OCI-LY7 (cell line): ENCODE measurements at regions not wholly inside any gene's neighbourhood (a gene's known extent, or its start where the extent isn't known, plus 50 kb on each side); places are given as distances from the start of the nearest gene placed in this dataset.

Source experiments
- BruUV-seq: library from RNA; stranded (reverse); fragments of 400-500 nt; replicated peaks from 2 replicates; lab custom pipeline; 2021; lab: Mats Ljungman, UMichigan
- CTCF ChIA-PET: fragments of 300-600 bp; sonication (Branson Sonifier 250); formaldehyde crosslinking; loops from one replicate; lab custom pipeline; 2022; ENCODE audit warnings: antibody characterized with exemption; ENCODE audit not compliant: unreplicated experiment; lab: Charles Lee
- POLR2A ChIA-PET: fragments of 300-600 bp; sonication (Branson Sonifier 250); formaldehyde crosslinking; loops from one replicate; lab custom pipeline; 2022; ENCODE audit warnings: antibody characterized with exemption; lab: Charles Lee
- DNase-seq: peaks from one replicate; pipeline ENCODE4 v3.0.0-alpha.2; 2015; ENCODE audit warnings: low spot score
- H2AFZ ChIP-seq: fragments of 200-600 bp; sonication (generic), shearing (Covaris generic); 2 replicates; pipeline ENCODE4 v1.6.1; 2014; ENCODE audit warnings: mild to moderate bottlenecking, antibody characterized with exemption, low read length, moderate library complexity
- H3K27ac ChIP-seq: fragments of 200-600 bp; sonication (generic); 2 replicates; pipeline ENCODE4 v1.5.1; 2014; ENCODE audit warnings: mixed run types, low read depth, mild to moderate bottlenecking, moderate library complexity, low read length, inconsistent platforms; ENCODE audit not compliant: poor library complexity, severe bottlenecking
- H3K36me3 ChIP-seq: fragments of 200-600 bp; sonication (generic); 2 replicates; pipeline ENCODE4 v1.6.1; 2014; ENCODE audit warnings: mild to moderate bottlenecking, antibody characterized with exemption, low read length, moderate library complexity, mixed read lengths; ENCODE audit not compliant: insufficient read depth
- H3K4me1 ChIP-seq: fragments of 200-600 bp; sonication (generic); 2 replicates; pipeline ENCODE4 v1.5.1; 2014; ENCODE audit warnings: mild to moderate bottlenecking, low read length; ENCODE audit not compliant: insufficient read depth, poor library complexity, severe bottlenecking
- H3K4me2 ChIP-seq: fragments of 200-600 bp; sonication (generic); 2 replicates; pipeline ENCODE4 v1.6.1; 2014; ENCODE audit warnings: mild to moderate bottlenecking, low read length
- H3K4me3 ChIP-seq: fragments of 200-600 bp; sonication (generic); 2 replicates; pipeline ENCODE4 v1.5.1; 2014; ENCODE audit warnings: mild to moderate bottlenecking, low read depth, low read length; ENCODE audit not compliant: poor library complexity, severe bottlenecking
- H3K79me2 ChIP-seq: fragments of 200-600 bp; sonication (generic); 2 replicates; pipeline ENCODE4 v1.6.1; 2016; ENCODE audit warnings: low read depth, mild to moderate bottlenecking, low read length, moderate library complexity, mixed read lengths; ENCODE audit not compliant: insufficient read depth
- H3K9me2 ChIP-seq: fragments of 200-600 bp; sonication (generic); 2 replicates; pipeline ENCODE4 v1.6.1; 2016; ENCODE audit warnings: mild to moderate bottlenecking, low read length, mixed read lengths; ENCODE audit not compliant: insufficient read depth
- H3K9me3 ChIP-seq: fragments of 200-600 bp; sonication (generic); 2 replicates; pipeline ENCODE4 v1.6.1; 2014; ENCODE audit warnings: mild to moderate bottlenecking, mixed run types, low read length, mixed read lengths
- H4K20me1 ChIP-seq: fragments of 200-600 bp; sonication (generic); 2 replicates; pipeline ENCODE4 v1.6.1; 2014; ENCODE audit warnings: mild to moderate bottlenecking, antibody characterized with exemption, low read length, moderate library complexity, mixed read lengths; ENCODE audit not compliant: insufficient read depth
- EZH2phosphoT487 ChIP-seq: fragments of 200-600 bp; sonication (generic); IDR thresholded peaks from 2 replicates; pipeline ENCODE4 v1.6.1; 2018; ENCODE audit warnings: low read depth, borderline replicate concordance, mild to moderate bottlenecking, mixed run types, antibody characterized with exemption, low read length, moderate library complexity, mixed read lengths
- intact Hi-C: fragments of 100-400 bp; cut with micrococcal nuclease; formaldehyde crosslinking; loops from one replicate; pipeline ENCODE4 v1.10.0; 2022; ENCODE audit not compliant: unreplicated experiment
- TF ChIP-seq, protein P1 (sequence below): fragments of 200-600 bp; sonication (generic); conservative IDR thresholded peaks from 2 replicates; pipeline ENCODE4 v1.5.1; 2014; ENCODE audit warnings: mild to moderate bottlenecking, antibody characterized with exemption, low read length, moderate library complexity, mixed read lengths

DNA sequence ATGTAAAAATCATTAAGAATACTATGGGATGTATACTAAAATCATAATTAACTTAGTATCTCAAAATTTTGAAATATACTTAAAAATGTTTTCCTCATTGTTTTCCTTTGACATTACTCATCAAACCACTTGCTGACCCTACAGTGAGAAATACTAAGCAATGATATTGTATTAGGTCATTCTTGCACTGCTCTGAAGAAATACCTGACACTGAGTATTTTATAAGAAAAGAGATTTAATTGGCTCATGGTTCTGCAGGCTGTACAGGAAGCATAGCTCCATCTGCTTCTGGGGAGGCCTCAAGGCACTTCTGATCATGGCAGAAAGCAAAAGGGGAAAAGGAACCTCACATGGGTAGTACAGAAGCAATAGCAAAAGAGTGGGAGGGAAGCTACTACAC, 950.9 kb upstream of the CHORDC1 start:
- no peaks in the 10 kb centered on the region for H3K4me1 ChIP-seq
- H2AFZ ChIP-seq, result no peak overlapping the region
- H3K27ac ChIP-seq, result no peak overlapping the region
- POLR2A ChIA-PET, result no interaction called here
- no peak overlapping the region for H3K4me2 ChIP-seq
- H3K79me2 ChIP-seq, result no peaks in the 10 kb centered on the region
- DNase-seq, result no peak
- H3K9me3 ChIP-seq, result no peaks in the 10 kb centered on the region
- intact Hi-C loops, result no loop called here
- no peaks in the 10 kb centered on the region for H3K9me2 ChIP-seq
- no peaks in the 10 kb centered on the region for H3K36me3 ChIP-seq
- H4K20me1 ChIP-seq, result no peaks in the 10 kb centered on the region
- TF ChIP-seq, protein P1, sequence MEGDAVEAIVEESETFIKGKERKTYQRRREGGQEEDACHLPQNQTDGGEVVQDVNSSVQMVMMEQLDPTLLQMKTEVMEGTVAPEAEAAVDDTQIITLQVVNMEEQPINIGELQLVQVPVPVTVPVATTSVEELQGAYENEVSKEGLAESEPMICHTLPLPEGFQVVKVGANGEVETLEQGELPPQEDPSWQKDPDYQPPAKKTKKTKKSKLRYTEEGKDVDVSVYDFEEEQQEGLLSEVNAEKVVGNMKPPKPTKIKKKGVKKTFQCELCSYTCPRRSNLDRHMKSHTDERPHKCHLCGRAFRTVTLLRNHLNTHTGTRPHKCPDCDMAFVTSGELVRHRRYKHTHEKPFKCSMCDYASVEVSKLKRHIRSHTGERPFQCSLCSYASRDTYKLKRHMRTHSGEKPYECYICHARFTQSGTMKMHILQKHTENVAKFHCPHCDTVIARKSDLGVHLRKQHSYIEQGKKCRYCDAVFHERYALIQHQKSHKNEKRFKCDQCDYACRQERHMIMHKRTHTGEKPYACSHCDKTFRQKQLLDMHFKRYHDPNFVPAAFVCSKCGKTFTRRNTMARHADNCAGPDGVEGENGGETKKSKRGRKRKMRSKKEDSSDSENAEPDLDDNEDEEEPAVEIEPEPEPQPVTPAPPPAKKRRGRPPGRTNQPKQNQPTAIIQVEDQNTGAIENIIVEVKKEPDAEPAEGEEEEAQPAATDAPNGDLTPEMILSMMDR, result no peak
- no peak for TF ChIP-seq EZH2phosphoT487
- CTCF ChIA-PET, result no interaction called here
- BruUV-seq, result no TSS peak
- H3K4me3 ChIP-seq, result no peak overlapping the region

DNA sequence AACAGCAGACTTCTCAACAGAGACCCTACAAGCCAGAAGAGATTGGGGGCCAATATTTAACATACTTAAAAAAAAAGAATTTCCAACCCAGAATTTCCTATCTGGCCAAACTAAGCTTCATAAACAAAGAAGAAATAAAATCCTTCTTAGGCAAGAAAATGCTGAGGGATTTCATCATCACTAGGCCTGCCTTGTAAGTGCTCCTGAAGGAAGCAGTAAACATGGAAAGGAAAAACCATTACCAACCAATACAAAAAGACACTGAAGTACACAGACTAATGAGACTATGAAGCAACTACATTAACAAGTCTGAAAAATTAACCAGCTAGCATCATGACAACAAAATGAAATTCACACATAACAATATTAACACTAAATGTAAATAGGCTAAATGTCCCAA, 947.9 kb upstream of the CHORDC1 start:
- intact Hi-C loops, result no loop called here
- Histone ChIP-seq H2AFZ (no peak overlapping the region), H4K20me1 (no peaks in the 10 kb centered on the region), H3K4me3 (no peak overlapping the region), H3K4me2 (no peak overlapping the region), H3K4me1 (no peaks in the 10 kb centered on the region), H3K36me3 (no peaks in the 10 kb centered on the region), H3K27ac (no peak overlapping the region), H3K9me3 (no peaks in the 10 kb centered on the region), H3K9me2 (no peaks in the 10 kb centered on the region), H3K79me2 (no peaks in the 10 kb centered on the region)
- ChIA-PET POLR2A (no interaction called here), CTCF (no interaction called here)
- DNase-seq, result no peak
- no TSS peak for BruUV-seq
- no peak for TF ChIP-seq EZH2phosphoT487
- TF ChIP-seq, protein P1, result no peak

DNA sequence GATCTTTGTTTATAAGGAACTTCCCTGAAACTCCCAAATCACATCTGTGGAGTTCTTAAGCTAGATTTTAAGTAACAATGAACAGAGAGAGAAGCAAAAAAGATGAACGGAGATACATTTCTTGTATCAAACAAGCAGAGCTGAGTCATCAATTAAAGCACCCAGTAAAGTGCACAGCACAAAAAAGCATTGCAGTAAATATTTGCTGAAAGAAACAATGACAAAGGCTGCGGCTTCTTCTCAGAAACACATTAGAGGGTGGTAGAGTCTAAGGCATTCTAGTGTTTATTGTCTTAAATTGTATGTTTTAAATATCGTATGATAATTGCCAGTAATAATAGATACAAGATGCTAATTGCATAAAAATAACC, 941.6 kb upstream of the CHORDC1 start:
- H3K4me1 ChIP-seq, result no peaks in the 10 kb centered on the region
- BruUV-seq, result no TSS peak
- no peak overlapping the region for H3K27ac ChIP-seq
- no peaks in the 10 kb centered on the region for H4K20me1 ChIP-seq
- ChIA-PET CTCF (no interaction called here), POLR2A (no interaction called here)
- no peaks in the 10 kb centered on the region for H3K79me2 ChIP-seq
- H3K4me3 ChIP-seq, result no peak overlapping the region
- intact Hi-C loops, result no loop called here
- DNase-seq, result no peak
- no peak for TF ChIP-seq EZH2phosphoT487
- TF ChIP-seq, protein P1, result no peak
- H3K4me2 ChIP-seq, result no peak overlapping the region
- no peaks in the 10 kb centered on the region for H3K9me2 ChIP-seq
- no peak overlapping the region for H2AFZ ChIP-seq
- no peaks in the 10 kb centered on the region for H3K36me3 ChIP-seq
- H3K9me3 ChIP-seq, result no peaks in the 10 kb centered on the region
